Sigmoid colon (tissue), 4 donors: ENCODE measurements at regions not wholly inside any gene's neighbourhood (a gene's known extent, or its start where the extent isn't known, plus 50 kb on each side); places are given as distances from the start of the nearest gene placed in this dataset.

Experiments
- CTCF ChIP-seq, 4 experiments: fragments of 450-650 bp in 3 of 4; fragments of 200-600 bp in 1 of 4; IDR thresholded peaks; one replicate each; pipeline ENCODE4 v1.5.1; 2016 to 2019; ENCODE audit warnings: antibody characterized with exemption in 4 of 4, mild to moderate bottlenecking in 3 of 4, moderate library complexity in 2 of 4
- EP300 ChIP-seq, 4 donors: sonication (generic); formaldehyde crosslinking; IDR thresholded peaks; one replicate each; pipeline ENCODE4 v1.6.1; 2017; ENCODE audit warnings: antibody characterized with exemption in 4 of 4
- POLR2A ChIP-seq, 2 donors: fragments of 450-650 bp; IDR thresholded peaks; one replicate each; pipeline ENCODE4 v1.6.1; 2016; ENCODE audit warnings: antibody characterized with exemption in 2 of 2, mild to moderate bottlenecking in 2 of 2, moderate library complexity in 2 of 2
- POLR2AphosphoS5 ChIP-seq, 4 donors: sonication (generic); formaldehyde crosslinking; IDR thresholded peaks; one replicate each; pipeline ENCODE4 v1.6.1; 2017; ENCODE audit warnings: antibody characterized with exemption in 4 of 4

- no peak for TF ChIP-seq CTCF (IDR thresholded peaks at IDR 0.05)
- TF ChIP-seq POLR2A (IDR thresholded peaks at IDR 0.05) = no peak
- TF ChIP-seq EP300 (IDR thresholded peaks at IDR 0.05) = no peak
- no peak for TF ChIP-seq POLR2AphosphoS5 (IDR thresholded peaks at IDR 0.05)
Measured at GRCh38 chr18:67919316-67919715, 402.8 kb upstream of the DSEL start.
